ENCODE measurements at regions not wholly inside any gene's neighbourhood (a gene's known extent, or its start where the extent isn't known, plus 50 kb on each side); places are given as distances from the start of the nearest gene placed in this dataset.

GRCh38 chr3:170809975-170810357 is 60.0 kb downstream of the RPL22L1 start:
- TF ChIP-seq POLR2AphosphoS5 (IDR thresholded peaks at IDR 0.05; ENCODE audit: low read depth, low read length) = no peak
- no peak for TF ChIP-seq POLR2A (IDR thresholded peaks at IDR 0.05; ENCODE audit: low read depth, low read length)
